Left lung (tissue), 4 donors: ENCODE measurements at regions not wholly inside any gene's neighbourhood (a gene's known extent, or its start where the extent isn't known, plus 50 kb on each side); places are given as distances from the start of the nearest gene placed in this dataset.
A peak's percentile ranks its signal among the peaks of the same experiment; 100 is the strongest.

Experiments
- ATAC-seq: fragments of 200-7000 bp; cut with Tn5 transposase; one replicate; pipeline ENCODE4 v1.9.1; 2020; ENCODE audit warnings: moderate library complexity
- DNase-seq, 4 donors: peaks; one replicate each; pipeline ENCODE4 v3.0.0-alpha.2; 2013 to 2020
- H3K27ac ChIP-seq, 2 donors: fragments of 200-600 bp; sonication (generic) in 1 of 2; one replicate each; pipeline versions ENCODE4 v1.5.0 to v1.8.0; 2020 to 2021
- H3K27me3 ChIP-seq, 2 donors: fragments of 200-600 bp; sonication (generic) in 1 of 2; one replicate each; pipeline versions ENCODE4 v1.5.0 to v1.8.0; 2020 to 2021
- H3K36me3 ChIP-seq, 2 donors: fragments of 200-600 bp; sonication (generic) in 1 of 2; one replicate each; pipeline versions ENCODE4 v1.5.0 to v1.8.0; 2020 to 2021
- H3K4me1 ChIP-seq, 2 donors: fragments of 200-600 bp; one replicate each; pipeline ENCODE4 v1.8.0; 2021
- H3K4me3 ChIP-seq, 2 donors: fragments of 200-600 bp; sonication (generic) in 1 of 2; one replicate each; pipeline versions ENCODE4 v1.5.0 to v1.8.0; 2020 to 2021; ENCODE audit warnings: mild to moderate bottlenecking in 1 of 2
- H3K9me3 ChIP-seq, 2 donors: fragments of 200-600 bp; sonication (generic) in 1 of 2; one replicate each; pipeline versions ENCODE4 v1.5.0 to v1.8.0; 2020 to 2021
- intact Hi-C, 2 donors: fragments of 100-400 bp; cut with DNase I; formaldehyde crosslinking; loops; one replicate each; pipeline versions ENCODE4 v1.11.2 to v1.14.2; 2022
- TF ChIP-seq, protein P1 (sequence below), 2 donors: fragments of 200-600 bp; sonication (generic) in 1 of 2; IDR thresholded peaks; one replicate each; pipeline versions ENCODE4 v1.5.0 to v1.8.0; 2021; ENCODE audit warnings: antibody characterized with exemption in 2 of 2
- donor health status: DM: no; HTN: yes; CAD: no.
- donor health status: DM: no; HTN: no; CAD: no.

DNA sequence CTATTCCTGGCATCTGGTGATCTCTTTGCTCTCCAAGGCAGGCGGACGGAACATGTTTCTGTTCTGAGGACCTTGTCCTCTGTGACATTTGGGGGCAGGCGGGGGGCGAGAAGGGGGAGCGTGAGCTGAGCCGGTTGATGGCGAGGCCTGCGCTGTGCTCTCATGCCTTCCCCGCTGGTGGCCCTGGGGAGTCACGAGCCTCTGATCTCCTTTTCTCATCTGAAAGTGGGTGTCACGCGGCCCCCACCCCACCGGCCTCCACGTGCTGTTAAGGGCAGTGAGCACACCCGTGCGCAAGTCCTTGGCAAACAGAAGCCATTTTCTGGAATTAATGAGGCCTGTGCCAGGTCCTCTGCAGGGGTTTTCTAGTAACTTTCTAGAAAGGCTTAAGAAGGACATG is 102.8 kb upstream of the ACTRT2 start:
- intact Hi-C loops = no loop called here
- Histone ChIP-seq H3K4me3 (no peak overlapping the region), H3K36me3 (no peaks in the 10 kb centered on the region), H3K27ac (no peak overlapping the region), H3K4me1 (no peaks in the 10 kb centered on the region), H3K9me3 (no peaks in the 10 kb centered on the region), H3K27me3 (peaks cover 0 to 35% of the 10 kb centered on the region in 2 donors)
- DNase-seq (no peak), ATAC-seq (no peak)
- TF ChIP-seq, protein P1, sequence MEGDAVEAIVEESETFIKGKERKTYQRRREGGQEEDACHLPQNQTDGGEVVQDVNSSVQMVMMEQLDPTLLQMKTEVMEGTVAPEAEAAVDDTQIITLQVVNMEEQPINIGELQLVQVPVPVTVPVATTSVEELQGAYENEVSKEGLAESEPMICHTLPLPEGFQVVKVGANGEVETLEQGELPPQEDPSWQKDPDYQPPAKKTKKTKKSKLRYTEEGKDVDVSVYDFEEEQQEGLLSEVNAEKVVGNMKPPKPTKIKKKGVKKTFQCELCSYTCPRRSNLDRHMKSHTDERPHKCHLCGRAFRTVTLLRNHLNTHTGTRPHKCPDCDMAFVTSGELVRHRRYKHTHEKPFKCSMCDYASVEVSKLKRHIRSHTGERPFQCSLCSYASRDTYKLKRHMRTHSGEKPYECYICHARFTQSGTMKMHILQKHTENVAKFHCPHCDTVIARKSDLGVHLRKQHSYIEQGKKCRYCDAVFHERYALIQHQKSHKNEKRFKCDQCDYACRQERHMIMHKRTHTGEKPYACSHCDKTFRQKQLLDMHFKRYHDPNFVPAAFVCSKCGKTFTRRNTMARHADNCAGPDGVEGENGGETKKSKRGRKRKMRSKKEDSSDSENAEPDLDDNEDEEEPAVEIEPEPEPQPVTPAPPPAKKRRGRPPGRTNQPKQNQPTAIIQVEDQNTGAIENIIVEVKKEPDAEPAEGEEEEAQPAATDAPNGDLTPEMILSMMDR (IDR thresholded peaks at IDR 0.05) = no peak

DNA sequence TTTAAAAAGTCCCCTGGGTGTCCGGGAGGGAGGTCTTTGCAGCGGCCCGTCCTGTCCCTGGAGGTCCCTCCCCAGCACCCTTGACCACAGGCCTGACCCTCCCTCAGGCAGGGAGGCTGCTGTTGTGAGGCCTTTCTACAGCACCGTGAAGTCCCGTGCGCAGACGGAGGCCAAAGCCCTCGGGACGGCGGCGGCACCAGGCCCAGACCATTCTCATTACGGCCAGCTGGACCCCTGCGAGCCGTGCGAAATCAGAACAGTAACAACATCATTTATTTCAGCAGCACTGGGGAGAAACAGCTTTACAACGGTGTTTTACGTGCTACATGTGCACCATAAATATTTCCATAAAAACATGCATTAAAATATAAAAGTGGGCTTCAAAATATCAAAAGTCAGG is 101.4 kb upstream of the ACTRT2 start:
- TF ChIP-seq, protein P1 (IDR thresholded peaks at IDR 0.05) = no peak
- ATAC-seq = no peak
- DNase-seq = no peak
- Histone ChIP-seq H3K36me3 (no peaks in the 10 kb centered on the region), H3K9me3 (no peaks in the 10 kb centered on the region), H3K4me1 (no peaks in the 10 kb centered on the region), H3K4me3 (no peak overlapping the region), H3K27me3 (peaks cover 0 to 43% of the 10 kb centered on the region in 2 donors), H3K27ac (no peak overlapping the region)
- intact Hi-C loops = no loop called here

DNA sequence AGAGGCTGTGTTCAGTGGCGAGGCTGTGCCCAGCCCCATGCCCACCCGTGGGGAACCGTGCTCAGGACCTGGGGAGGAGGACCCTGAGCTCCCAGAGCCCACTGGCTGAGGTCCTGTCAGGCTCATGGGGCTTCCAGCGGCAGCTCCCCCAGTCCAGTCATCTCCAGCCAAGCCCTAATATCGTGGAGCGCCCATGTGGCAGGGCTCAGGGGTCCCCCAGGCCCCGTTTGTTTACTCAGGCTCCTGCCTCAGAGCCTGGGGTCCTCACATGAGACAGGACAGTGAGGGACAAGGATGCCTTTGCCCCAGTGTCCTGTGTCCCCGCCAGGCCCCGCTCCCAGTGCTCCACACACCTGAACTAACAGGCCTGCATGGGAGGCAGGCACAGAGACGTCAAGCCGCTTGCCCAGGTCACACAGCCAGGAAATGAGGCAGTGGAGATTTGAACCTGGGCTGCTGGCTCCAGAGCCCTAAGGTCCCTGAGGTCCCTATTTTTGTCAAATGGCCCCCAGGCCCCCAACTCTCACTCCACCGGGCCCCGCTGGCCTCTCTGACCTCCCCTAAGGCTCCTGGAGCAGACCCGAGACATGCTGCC is 100.7 kb upstream of the ACTRT2 start:
- TF ChIP-seq, protein P1 (IDR thresholded peaks at IDR 0.05) = no peak
- intact Hi-C loops = no loop called here
- Histone ChIP-seq H3K27ac (no peak overlapping the region), H3K27me3 (peaks cover 0 to 49% of the 10 kb centered on the region in 2 donors), H3K4me3 (no peak overlapping the region), H3K36me3 (no peaks in the 10 kb centered on the region), H3K9me3 (no peaks in the 10 kb centered on the region), H3K4me1 (no peaks in the 10 kb centered on the region)
- no peak for DNase-seq
- ATAC-seq = no peak

DNA sequence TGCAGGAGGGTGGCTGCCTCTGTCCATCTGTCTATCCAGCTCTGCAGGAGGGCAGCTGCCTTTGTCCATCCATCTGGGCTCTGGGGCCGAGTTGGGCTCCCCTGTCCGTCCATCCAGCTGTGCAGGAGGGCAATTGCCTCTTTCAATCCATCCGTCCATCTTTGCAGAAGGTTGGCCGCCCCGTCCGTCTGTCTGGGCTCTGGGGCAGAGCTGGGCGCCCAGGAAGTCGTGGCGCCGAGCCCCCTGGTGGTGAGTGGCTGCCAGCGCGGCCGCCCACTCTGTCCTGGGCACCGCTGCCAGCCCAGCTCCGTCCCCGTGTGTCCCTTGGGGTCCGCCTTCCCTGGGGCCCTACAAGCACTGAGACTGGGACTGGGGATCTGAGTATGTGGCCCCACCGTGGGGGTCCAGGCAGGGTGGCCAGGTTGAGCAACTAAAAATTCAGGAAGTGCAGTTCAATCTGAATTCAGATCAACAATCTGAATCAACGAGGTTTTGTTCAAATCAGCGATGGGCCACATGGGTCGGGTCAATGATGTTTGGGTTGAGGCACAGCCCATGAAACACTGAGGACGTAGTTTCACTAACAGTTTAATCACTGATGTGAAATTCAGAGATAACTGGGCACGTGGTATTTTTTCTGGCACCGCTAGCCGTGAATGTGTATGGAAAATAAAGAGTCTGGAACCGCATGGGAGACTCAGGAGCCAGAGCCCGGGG is 99.1 kb upstream of the ACTRT2 start:
- TF ChIP-seq, protein P1 (IDR thresholded peaks at IDR 0.05) = peak; percentile 40 to 77
- Histone ChIP-seq H3K27me3 (peaks cover 0 to 54% of the 10 kb centered on the region in 2 donors), H3K4me1 (no peaks in the 10 kb centered on the region), H3K4me3 (no peak overlapping the region), H3K36me3 (no peaks in the 10 kb centered on the region), H3K27ac (no peak overlapping the region), H3K9me3 (no peaks in the 10 kb centered on the region)
- DNase-seq (no peak), ATAC-seq (peak; percentile 72)
- intact Hi-C loops = no loop called here

DNA sequence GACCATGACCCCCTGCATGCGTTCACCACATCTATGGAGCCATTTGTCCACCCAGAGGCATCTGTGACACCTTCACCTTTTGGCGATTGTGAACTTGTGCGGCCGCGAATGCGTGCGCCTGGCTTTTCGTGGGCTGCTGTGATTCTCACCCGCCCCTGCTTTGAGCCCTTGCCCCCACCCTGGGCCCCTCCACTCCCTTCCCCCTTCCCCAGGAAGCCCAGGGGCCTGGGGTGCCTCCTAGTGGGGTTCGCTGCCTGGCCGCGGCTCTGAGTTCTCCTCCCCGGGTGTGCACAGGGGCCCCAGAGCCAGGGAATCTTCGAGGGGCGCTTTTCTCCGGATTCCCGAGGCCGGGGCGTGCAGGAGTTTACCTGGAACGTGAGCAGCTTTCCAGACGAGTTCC is 97.9 kb upstream of the ACTRT2 start:
- ATAC-seq (no peak), DNase-seq (no peak)
- intact Hi-C loops = no loop called here
- Histone ChIP-seq H3K4me3 (no peak overlapping the region), H3K4me1 (no peaks in the 10 kb centered on the region), H3K36me3 (no peaks in the 10 kb centered on the region), H3K27ac (no peak overlapping the region), H3K9me3 (no peaks in the 10 kb centered on the region), H3K27me3 (peaks cover 0 to 60% of the 10 kb centered on the region in 2 donors)
- TF ChIP-seq, protein P1 (IDR thresholded peaks at IDR 0.05) = no peak
